Parathyroid adenoma (tissue), 2 donors: ENCODE measurements at regions not wholly inside any gene's neighbourhood (a gene's known extent, or its start where the extent isn't known, plus 50 kb on each side); places are given as distances from the start of the nearest gene placed in this dataset.

ENCODE experiments used
- H2AFZ ChIP-seq: fragments of 300-600 bp; sonication (generic); one replicate; pipeline ENCODE4 v1.7.0; 2017; ENCODE audit warnings: antibody characterized with exemption, mild to moderate bottlenecking
- H3K27ac ChIP-seq: fragments of 300-600 bp; sonication (generic); one replicate; pipeline ENCODE4 v1.7.0; 2017
- H3K27me3 ChIP-seq: fragments of 300-600 bp; sonication (generic); one replicate; pipeline ENCODE4 v1.7.0; 2017; ENCODE audit warnings: low read length; ENCODE audit not compliant: control insufficient read depth, insufficient read depth
- H3K36me3 ChIP-seq: fragments of 300-600 bp; sonication (generic); one replicate; pipeline ENCODE4 v1.7.0; 2017; ENCODE audit warnings: low read length; ENCODE audit not compliant: control insufficient read depth, insufficient read depth
- H3K4me1 ChIP-seq: fragments of 300-600 bp; sonication (generic); one replicate; pipeline ENCODE4 v1.7.0; 2017; ENCODE audit warnings: control low read depth
- H3K4me2 ChIP-seq: fragments of 300-600 bp; sonication (generic); one replicate; pipeline ENCODE4 v1.7.0; 2017; ENCODE audit warnings: low read length
- H3K4me3 ChIP-seq: fragments of 300-600 bp; sonication (generic); one replicate; pipeline ENCODE4 v1.7.0; 2017; ENCODE audit warnings: low read depth, low read length
- H3K79me2 ChIP-seq: fragments of 300-600 bp; sonication (generic); one replicate; pipeline ENCODE4 v1.7.0; 2017; ENCODE audit warnings: control low read depth
- H3K9ac ChIP-seq: fragments of 300-600 bp; sonication (generic); one replicate; pipeline ENCODE4 v1.7.0; 2017; ENCODE audit warnings: mild to moderate bottlenecking
- H3K9me3 ChIP-seq: fragments of 300-600 bp; sonication (generic); one replicate; pipeline ENCODE4 v1.7.0; 2017; ENCODE audit warnings: low read length; ENCODE audit not compliant: control insufficient read depth
- TF ChIP-seq, protein P1 (sequence below): fragments of 300-600 bp; sonication (generic); IDR thresholded peaks from one replicate; pipeline ENCODE4 v1.7.0; 2017; ENCODE audit warnings: antibody characterized with exemption, mild to moderate bottlenecking
- donor health status: primary hyperparathyroidism.

DNA sequence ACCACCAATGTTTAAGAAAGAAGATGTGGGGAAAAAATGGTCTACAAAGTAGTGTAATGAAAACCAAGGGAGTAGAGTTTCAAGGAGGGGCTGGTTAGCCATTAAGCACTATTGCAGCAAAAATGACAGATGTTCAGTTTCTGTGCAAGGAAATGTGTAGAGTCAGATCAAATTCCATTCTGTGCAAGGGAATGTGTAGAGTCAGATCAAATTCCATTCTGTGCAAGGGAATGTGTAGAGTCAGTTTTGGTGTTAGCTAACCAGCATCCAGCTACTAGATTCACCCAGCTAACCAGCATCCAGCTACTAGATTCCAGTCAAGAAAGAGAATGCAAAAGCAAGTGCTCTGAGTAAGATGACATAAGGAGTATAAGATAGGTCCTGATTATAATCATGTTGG is 208.8 kb downstream of the COX18 start:
- Histone ChIP-seq H3K79me2 (no peaks in the 10 kb centered on the region), H3K27me3 (no peaks in the 10 kb centered on the region), H3K4me3 (no peak overlapping the region), H3K4me1 (peaks cover under 1% of the 10 kb centered on the region), H3K9me3 (no peaks in the 10 kb centered on the region), H3K4me2 (no peak overlapping the region), H3K36me3 (no peaks in the 10 kb centered on the region), H3K27ac (no peak overlapping the region), H3K9ac (no peak overlapping the region), H2AFZ (no peak overlapping the region)
- TF ChIP-seq, protein P1, sequence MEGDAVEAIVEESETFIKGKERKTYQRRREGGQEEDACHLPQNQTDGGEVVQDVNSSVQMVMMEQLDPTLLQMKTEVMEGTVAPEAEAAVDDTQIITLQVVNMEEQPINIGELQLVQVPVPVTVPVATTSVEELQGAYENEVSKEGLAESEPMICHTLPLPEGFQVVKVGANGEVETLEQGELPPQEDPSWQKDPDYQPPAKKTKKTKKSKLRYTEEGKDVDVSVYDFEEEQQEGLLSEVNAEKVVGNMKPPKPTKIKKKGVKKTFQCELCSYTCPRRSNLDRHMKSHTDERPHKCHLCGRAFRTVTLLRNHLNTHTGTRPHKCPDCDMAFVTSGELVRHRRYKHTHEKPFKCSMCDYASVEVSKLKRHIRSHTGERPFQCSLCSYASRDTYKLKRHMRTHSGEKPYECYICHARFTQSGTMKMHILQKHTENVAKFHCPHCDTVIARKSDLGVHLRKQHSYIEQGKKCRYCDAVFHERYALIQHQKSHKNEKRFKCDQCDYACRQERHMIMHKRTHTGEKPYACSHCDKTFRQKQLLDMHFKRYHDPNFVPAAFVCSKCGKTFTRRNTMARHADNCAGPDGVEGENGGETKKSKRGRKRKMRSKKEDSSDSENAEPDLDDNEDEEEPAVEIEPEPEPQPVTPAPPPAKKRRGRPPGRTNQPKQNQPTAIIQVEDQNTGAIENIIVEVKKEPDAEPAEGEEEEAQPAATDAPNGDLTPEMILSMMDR, result no peak

DNA sequence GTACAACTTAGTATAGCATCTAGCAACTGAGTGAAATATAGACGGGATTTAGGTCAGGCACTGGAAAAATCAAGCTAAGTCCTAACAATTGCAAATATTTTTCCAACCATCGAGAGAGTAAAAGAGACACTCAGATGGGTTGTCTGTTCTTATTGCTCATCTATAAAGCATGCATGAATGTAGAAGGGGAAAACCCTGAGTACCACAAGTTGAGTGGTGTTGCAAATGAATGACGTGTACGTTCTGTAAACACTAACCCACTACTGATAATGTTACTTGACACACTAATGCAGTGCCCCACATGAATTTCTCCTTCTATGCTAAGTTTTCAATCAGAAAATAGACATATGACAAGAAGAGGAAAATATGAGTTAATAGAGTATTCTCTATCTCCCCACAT is 211.2 kb downstream of the COX18 start:
- Histone ChIP-seq H3K36me3 (no peaks in the 10 kb centered on the region), H3K4me3 (no peak overlapping the region), H3K27me3 (no peaks in the 10 kb centered on the region), H3K4me1 (no peaks in the 10 kb centered on the region), H3K27ac (no peak overlapping the region), H3K4me2 (no peak overlapping the region), H3K79me2 (no peaks in the 10 kb centered on the region), H2AFZ (no peak overlapping the region), H3K9ac (no peak overlapping the region), H3K9me3 (no peaks in the 10 kb centered on the region)
- TF ChIP-seq, protein P1, result no peak

DNA sequence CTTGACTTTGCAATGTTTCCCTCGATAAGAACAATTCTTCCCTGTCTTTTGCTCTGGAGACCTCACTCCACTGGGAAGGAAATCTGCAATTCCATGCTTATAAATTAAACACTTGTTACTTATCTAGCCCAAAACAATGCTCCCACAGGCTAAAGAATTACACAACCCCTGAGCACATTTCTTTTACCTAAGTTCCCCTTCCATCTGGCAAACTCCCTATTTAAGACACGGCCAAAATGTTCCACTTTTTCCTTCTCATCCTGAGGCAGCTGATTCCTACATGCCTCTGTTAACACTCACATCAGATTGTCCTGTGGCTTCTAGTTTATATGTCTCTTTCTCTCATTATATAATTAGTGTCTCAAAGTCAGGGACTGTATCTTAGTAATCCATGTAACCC is 211.7 kb downstream of the COX18 start:
- Histone ChIP-seq H3K9me3 (no peaks in the 10 kb centered on the region), H3K4me1 (no peaks in the 10 kb centered on the region), H3K27me3 (no peaks in the 10 kb centered on the region), H3K79me2 (no peaks in the 10 kb centered on the region), H3K4me3 (no peak overlapping the region), H3K9ac (no peak overlapping the region), H3K4me2 (no peak overlapping the region), H2AFZ (no peak overlapping the region), H3K27ac (no peak overlapping the region), H3K36me3 (no peaks in the 10 kb centered on the region)
- TF ChIP-seq, protein P1, result no peak

DNA sequence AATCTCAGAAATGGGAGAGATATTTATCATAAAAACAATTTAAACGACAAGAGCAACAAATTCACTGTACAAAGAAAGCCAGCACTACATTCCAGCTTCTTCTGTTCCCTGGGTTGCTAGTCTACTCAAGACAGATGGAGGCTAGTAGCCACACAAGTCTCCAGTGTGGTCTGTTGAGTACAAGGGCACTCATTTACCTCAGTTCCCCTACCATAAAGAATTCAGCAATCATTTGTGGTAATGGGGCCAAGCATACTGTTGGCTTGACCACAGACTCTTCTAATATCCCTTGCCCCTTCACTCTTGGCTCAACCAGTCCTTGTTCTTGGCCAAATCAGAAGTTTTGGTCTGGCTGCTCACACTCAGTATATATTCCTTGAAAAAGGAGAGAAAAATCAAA is 212.3 kb downstream of the COX18 start:
- Histone ChIP-seq H3K27me3 (no peaks in the 10 kb centered on the region), H3K36me3 (no peaks in the 10 kb centered on the region), H3K27ac (no peak overlapping the region), H3K4me2 (no peak overlapping the region), H2AFZ (no peak overlapping the region), H3K4me1 (no peaks in the 10 kb centered on the region), H3K9me3 (no peaks in the 10 kb centered on the region), H3K79me2 (no peaks in the 10 kb centered on the region), H3K4me3 (no peak overlapping the region), H3K9ac (no peak overlapping the region)
- TF ChIP-seq, protein P1, result no peak

DNA sequence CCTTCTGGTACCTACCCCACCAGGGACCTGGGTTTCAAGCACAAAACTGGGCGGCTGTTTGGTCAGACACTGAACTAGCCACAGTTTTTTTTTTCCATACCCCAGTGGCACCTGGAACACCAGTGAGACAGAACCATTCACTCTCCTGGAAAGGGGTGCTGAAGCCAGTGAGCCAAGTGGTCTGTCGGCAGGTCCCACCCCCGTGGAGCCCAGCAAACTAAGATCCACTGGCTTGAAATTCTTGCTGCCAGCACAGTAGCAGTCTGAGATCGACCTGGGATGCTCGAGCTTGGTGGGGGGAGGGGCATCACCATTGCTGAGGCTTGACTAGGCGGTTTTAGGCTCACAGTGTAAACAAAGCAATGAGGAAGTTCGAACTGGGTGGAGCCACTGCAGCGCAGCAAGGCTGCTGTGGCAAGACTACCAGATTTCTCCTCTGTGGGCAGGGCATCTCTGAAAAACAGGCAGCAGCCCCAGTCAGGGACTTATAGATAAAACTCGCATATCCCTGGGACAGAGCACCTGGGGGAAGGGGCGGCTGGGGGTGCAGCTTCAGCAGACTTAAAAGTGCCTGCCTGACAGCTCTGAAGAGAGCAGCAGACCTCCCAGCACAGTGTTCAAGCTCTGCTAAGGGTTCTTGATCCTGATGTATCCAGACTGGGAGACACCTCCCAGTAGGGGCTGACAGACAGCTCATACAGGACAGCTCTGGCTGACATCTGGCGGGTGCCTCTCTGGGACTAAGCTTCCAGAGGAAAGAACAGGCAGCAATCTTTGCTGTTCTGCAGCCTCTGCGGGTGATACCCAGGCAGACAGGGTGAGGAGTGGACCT is 223.0 kb downstream of the COX18 start:
- Histone ChIP-seq H3K79me2 (no peaks in the 10 kb centered on the region), H3K4me2 (no peak overlapping the region), H3K9me3 (no peaks in the 10 kb centered on the region), H3K27ac (no peak overlapping the region), H3K9ac (no peak overlapping the region), H3K4me3 (no peak overlapping the region), H3K4me1 (no peaks in the 10 kb centered on the region), H3K36me3 (no peaks in the 10 kb centered on the region), H2AFZ (no peak overlapping the region), H3K27me3 (no peaks in the 10 kb centered on the region)
- TF ChIP-seq, protein P1, result no peak
